H1 (cell line): ENCODE measurements at regions not wholly inside any gene's neighbourhood (a gene's known extent, or its start where the extent isn't known, plus 50 kb on each side); places are given as distances from the start of the nearest gene placed in this dataset.

Experiments
- HDAC2 ChIP-seq, 2 experiments: fragments of 300-600 bp in 1 of 2; sonication (generic) in 1 of 2; IDR thresholded peaks; 2 replicates each; pipeline ENCODE4 v1.6.1; 2011 to 2012; ENCODE audit warnings: low read depth in 2 of 2, low read length in 2 of 2, mild to moderate bottlenecking in 2 of 2, moderate library complexity in 2 of 2, borderline replicate concordance in 1 of 2, inconsistent platforms in 1 of 2
- RAD21 ChIP-seq, 2 experiments: IDR thresholded peaks in 1 of 2; conservative IDR thresholded peaks in 1 of 2; 2 replicates each; pipeline ENCODE4 v1.6.1; 2011; ENCODE audit warnings: low read depth in 2 of 2, low read length in 2 of 2, improper control_type of control experiment in 1 of 2, inconsistent platforms in 1 of 2, mild to moderate bottlenecking in 1 of 2, moderate library complexity in 1 of 2
- SUZ12 ChIP-seq: fragments of 200-600 bp; sonication (generic); IDR thresholded peaks from 2 replicates; pipeline ENCODE4 v1.6.1; 2012; ENCODE audit warnings: mild to moderate bottlenecking, inconsistent platforms, low read length, moderate library complexity, mixed read lengths
- TCF12 ChIP-seq: IDR thresholded peaks from 2 replicates; pipeline ENCODE4 v1.6.1; 2011; ENCODE audit warnings: low read depth, mild to moderate bottlenecking, low read length
- YY1 ChIP-seq: IDR thresholded peaks from 2 replicates; pipeline ENCODE4 v1.6.1; 2011; ENCODE audit warnings: low read depth, mild to moderate bottlenecking, low read length
- TF ChIP-seq, protein P1 (sequence below): IDR thresholded peaks from 2 replicates; pipeline ENCODE4 v1.6.1; 2011; ENCODE audit warnings: low read depth, mild to moderate bottlenecking, low read length; ENCODE audit not compliant: insufficient read depth

DNA sequence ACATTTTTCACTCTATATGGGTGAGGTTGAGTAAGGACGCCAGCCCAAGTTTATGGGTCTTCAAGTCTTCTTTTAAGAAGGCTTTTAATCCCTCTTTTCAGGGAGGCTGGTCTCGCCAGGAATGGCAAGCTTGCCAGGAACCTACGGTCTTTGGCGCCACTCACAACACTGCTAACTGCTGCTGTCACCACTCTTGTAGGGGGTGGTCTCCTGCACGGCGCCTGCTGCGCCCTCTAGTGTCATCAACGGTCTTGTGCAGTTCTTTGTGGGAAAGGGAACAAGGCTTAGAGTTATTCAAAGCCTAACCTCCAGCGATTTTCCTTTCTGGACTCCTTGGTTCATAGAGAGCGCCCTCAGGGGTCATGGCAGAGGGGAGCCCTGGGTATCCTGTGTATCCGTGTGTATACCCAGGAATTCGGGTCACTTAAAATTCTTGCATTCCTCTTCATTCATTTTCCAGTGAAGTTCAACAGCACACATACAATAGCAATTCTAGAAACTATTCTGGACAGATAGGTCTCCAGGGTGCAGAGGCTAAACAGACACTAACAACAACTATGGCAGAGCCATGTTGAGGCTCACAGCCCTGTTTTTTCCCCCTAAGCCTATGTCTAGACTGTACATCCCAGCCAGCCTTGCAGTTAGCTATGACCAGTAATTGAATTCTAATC is 392.8 kb upstream of the CAMK1G start (continued):
- TF ChIP-seq TCF12: no peak
- TF ChIP-seq RAD21 (IDR thresholded peaks at IDR 0.05 in 1 of 2, conservative IDR thresholded peaks at IDR 0.05 in 1 of 2; ENCODE audit: low read depth in 2 of 2, low read length in 2 of 2): peak; percentile 94 to 95
- TF ChIP-seq, protein P1, sequence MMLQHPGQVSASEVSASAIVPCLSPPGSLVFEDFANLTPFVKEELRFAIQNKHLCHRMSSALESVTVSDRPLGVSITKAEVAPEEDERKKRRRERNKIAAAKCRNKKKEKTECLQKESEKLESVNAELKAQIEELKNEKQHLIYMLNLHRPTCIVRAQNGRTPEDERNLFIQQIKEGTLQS: no peak
- peak; percentile 47; the same call in 1 of the 2 replicates for TF ChIP-seq YY1
- TF ChIP-seq SUZ12: no peak
- 0 out of 4 replicates have a peak, but pooled peaks of 1 of the 2 experiments have one; percentile 17 for TF ChIP-seq HDAC2 (IDR thresholded peaks at IDR 0.05; ENCODE audit: borderline replicate concordance in 1 of 2, low read depth in 2 of 2, low read length in 2 of 2)
